Adrenal gland (tissue), 9 donors: ENCODE measurements at regions not wholly inside any gene's neighbourhood (a gene's known extent, or its start where the extent isn't known, plus 50 kb on each side); places are given as distances from the start of the nearest gene placed in this dataset.

Experiments
- DNase-seq, 7 donors: peaks; one replicate each; pipeline ENCODE4 v3.0.0-alpha.2; 2019 to 2020
- H3K27ac ChIP-seq, 5 donors: fragments of 200-600 bp; sonication (generic) in 4 of 5; 1 replicate in 3 of 5; 2 replicates in 2 of 5; pipeline versions ENCODE4 v1.5.1 to v1.8.0; 2016 to 2020; ENCODE audit warnings: mild to moderate bottlenecking in 1 of 5
- H3K27me3 ChIP-seq: fragments of 200-600 bp; 2 replicates; pipeline ENCODE4 v1.8.0; 2021
- H3K36me3 ChIP-seq, 2 donors: fragments of 200-600 bp; replicated peaks in 1 of 2; 1 replicate in 1 of 2; 2 replicates in 1 of 2; pipeline versions ENCODE4 v1.5.1 to v1.8.0; 2018 to 2022
- H3K4me1 ChIP-seq, 2 donors: fragments of 200-600 bp; replicated peaks in 1 of 2; 1 replicate in 1 of 2; 2 replicates in 1 of 2; pipeline versions ENCODE4 v1.5.1 to v1.8.0; 2018 to 2021
- H3K4me3 ChIP-seq, 4 donors: fragments of 200-600 bp; sonication (generic) in 3 of 4; one replicate each; pipeline ENCODE4 v1.5.1; 2016 to 2018
- H3K9me3 ChIP-seq, 3 donors: fragments of 200-600 bp; sonication (generic) in 1 of 3; replicated peaks in 1 of 3; 1 replicate in 2 of 3; 2 replicates in 1 of 3; pipeline versions ENCODE4 v1.5.1 to v1.8.0; 2016 to 2021
- CTCF ChIP-seq, 6 experiments: fragments of 450-650 bp in 4 of 6; fragments of 200-600 bp in 2 of 6; sonication (generic) in 1 of 6; IDR thresholded peaks; 1 replicate in 5 of 6; 2 replicates in 1 of 6; pipeline versions ENCODE4 v1.5.1 to v1.8.0; 2016 to 2021; ENCODE audit warnings: antibody characterized with exemption in 6 of 6, mild to moderate bottlenecking in 2 of 6, moderate library complexity in 1 of 6
- POLR2A ChIP-seq, 2 donors: fragments of 450-650 bp; IDR thresholded peaks; one replicate each; pipeline ENCODE4 v1.6.1; 2017; ENCODE audit warnings: antibody characterized with exemption in 2 of 2, mild to moderate bottlenecking in 2 of 2, moderate library complexity in 1 of 2
- WGBS, 4 donors: extraction: QIAGEN DNeasy Blood & Tissue Kit in 2 of 4; methylation state at CpG; one replicate each; pipeline versions ENCODE4 v1.1.5 to v1.1.7; 2013 to 2017; 5-methylcytosine and 5-hydroxymethylcytosine counted together
- intact Hi-C, 2 donors: fragments of 100-400 bp; cut with DNase I; formaldehyde crosslinking; loops; one replicate each; pipeline versions ENCODE4 v1.14.1 to v1.15.0; 2022 to 2023
- donor health status: healthy with polysubstance abuse.
- donor health status: Bipolar disorder and iron deficiency.
- donor health status: DM: yes; HTN: yes; CAD: no.
- donor health status: DM: no; HTN: no; CAD: no.
- donor health status: DM: no; HTN: no; CAD: no.

- Histone ChIP-seq H3K9me3 (no peaks in the 10 kb centered on the region), H3K4me1 (no peaks in the 10 kb centered on the region), H3K4me3 (no peak overlapping the region), H3K27me3 (peaks cover 19% of the 10 kb centered on the region), H3K27ac (no peak overlapping the region), H3K36me3 (no peaks in the 10 kb centered on the region)
- intact Hi-C loops, result no loop called here
- no peak for TF ChIP-seq CTCF (IDR thresholded peaks at IDR 0.05)
- TF ChIP-seq POLR2A (IDR thresholded peaks at IDR 0.05), result no peak
- WGBS, 4 donors, result 72 to 87% (median 78%) methylated on average over 6 to 7 of the region's 7 CpGs
- no peak for DNase-seq
Measured at GRCh38 chr16:86768999-86769398, 190.7 kb downstream of the FOXL1 start.

GRCh38 chr16:86771506-86772460 lies 193.4 kb downstream of the FOXL1 start:
- no peaks in the 10 kb centered on the region for H3K4me1 ChIP-seq
- no peaks in the 10 kb centered on the region for H3K9me3 ChIP-seq
- no peak overlapping the region for H3K27ac ChIP-seq
- 47 to 64% (median 57%) methylated on average over 6 to 8 of the region's 8 CpGs for WGBS, 4 donors
- peaks cover 26% of the 10 kb centered on the region for H3K27me3 ChIP-seq
- no peaks in the 10 kb centered on the region for H3K36me3 ChIP-seq
- no peak overlapping the region for H3K4me3 ChIP-seq
- intact Hi-C loops, result no loop called here
- TF ChIP-seq CTCF (IDR thresholded peaks at IDR 0.05), result no peak
- no peak for TF ChIP-seq POLR2A (IDR thresholded peaks at IDR 0.05)
- DNase-seq, result no peak

- Histone ChIP-seq H3K36me3 (no peaks in the 10 kb centered on the region), H3K4me3 (no peak overlapping the region), H3K4me1 (no peaks in the 10 kb centered on the region), H3K27ac (no peak overlapping the region), H3K27me3 (peaks cover 21% of the 10 kb centered on the region), H3K9me3 (no peaks in the 10 kb centered on the region)
- WGBS, 4 donors, result 55 to 74% (median 59%) methylated on average over 9 to 16 of the region's 16 CpGs
- TF ChIP-seq POLR2A (IDR thresholded peaks at IDR 0.05) (no peak), CTCF (IDR thresholded peaks at IDR 0.05) (no peak)
- intact Hi-C loops, result no loop called here
- DNase-seq, result no peak
Measured at GRCh38 chr16:86772671-86773353, 194.5 kb downstream of the FOXL1 start.

GRCh38 chr16:86773354-86773715 lies 195.0 kb downstream of the FOXL1 start:
- H3K4me1 ChIP-seq, result no peaks in the 10 kb centered on the region
- 40 to 70% (median 57%) methylated on average over 2 to 4 of the region's 4 CpGs for WGBS, 4 donors
- no peak overlapping the region for H3K4me3 ChIP-seq
- intact Hi-C loops, result no loop called here
- peaks cover 18% of the 10 kb centered on the region for H3K27me3 ChIP-seq
- no peak overlapping the region for H3K27ac ChIP-seq
- DNase-seq, result no peak
- no peaks in the 10 kb centered on the region for H3K36me3 ChIP-seq
- H3K9me3 ChIP-seq, result no peaks in the 10 kb centered on the region
- TF ChIP-seq POLR2A (IDR thresholded peaks at IDR 0.05) (no peak), CTCF (IDR thresholded peaks at IDR 0.05) (no peak)
